ENCODE measurements at regions not wholly inside any gene's neighbourhood (a gene's known extent, or its start where the extent isn't known, plus 50 kb on each side); places are given as distances from the start of the nearest gene placed in this dataset.

GRCh38 chr20:51238675-51239305 is 215.9 kb upstream of the KCNG1 start:
- no peak for TF ChIP-seq CTCF (IDR thresholded peaks at IDR 0.05)
- TF ChIP-seq POLR2A (IDR thresholded peaks at IDR 0.05) = no peak
